Urinary bladder (tissue), 3 donors: ENCODE measurements at regions not wholly inside any gene's neighbourhood (a gene's known extent, or its start where the extent isn't known, plus 50 kb on each side); places are given as distances from the start of the nearest gene placed in this dataset.

ENCODE experiments used
- DNase-seq: peaks from one replicate; pipeline ENCODE4 v3.0.0-alpha.2; 2015; ENCODE audit errors: extremely low spot score
- H3K27ac ChIP-seq: one replicate; pipeline ENCODE4 v1.5.1; 2013; ENCODE audit warnings: low read depth, mild to moderate bottlenecking, moderate library complexity
- H3K36me3 ChIP-seq: one replicate; pipeline ENCODE4 v1.6.1; 2013; ENCODE audit warnings: mild to moderate bottlenecking, moderate library complexity; ENCODE audit not compliant: insufficient read depth
- H3K4me1 ChIP-seq: one replicate; pipeline ENCODE4 v1.6.1; 2013; ENCODE audit warnings: mild to moderate bottlenecking, moderate library complexity; ENCODE audit not compliant: insufficient read depth
- H3K4me3 ChIP-seq: one replicate; pipeline ENCODE4 v1.5.1; 2013; ENCODE audit warnings: low read depth, low read length
- WGBS: extraction: QIAGEN DNeasy Blood & Tissue Kit; methylation state at CpG from one replicate; pipeline ENCODE4 v1.1.7; 2013; 5-methylcytosine and 5-hydroxymethylcytosine counted together
- donor health status: healthy with polysubstance abuse.
- donor health status: healthy.

- Histone ChIP-seq H3K27ac (no peak overlapping the region), H3K36me3 (no peaks in the 10 kb centered on the region), H3K4me3 (no peak overlapping the region), H3K4me1 (no peaks in the 10 kb centered on the region)
- no peak for DNase-seq
- WGBS, result 78% methylated on average over 2 of the region's 2 CpGs
These were observed 224.4 kb downstream of the SPTSSA start for GRCh38 chr14:34237677-34238076.

- no peak overlapping the region for H3K4me3 ChIP-seq
- 42% methylated on average over 1 of the region's 1 CpG for WGBS
- no peak for DNase-seq
- H3K36me3 ChIP-seq, result no peaks in the 10 kb centered on the region
- no peaks in the 10 kb centered on the region for H3K4me1 ChIP-seq
- no peak overlapping the region for H3K27ac ChIP-seq
These were observed 225.0 kb downstream of the SPTSSA start for GRCh38 chr14:34237081-34237480.

- Histone ChIP-seq H3K27ac (no peak overlapping the region), H3K36me3 (no peaks in the 10 kb centered on the region), H3K4me1 (no peaks in the 10 kb centered on the region), H3K4me3 (no peak overlapping the region)
- 26% methylated on average over 5 of the region's 5 CpGs for WGBS
- DNase-seq, result no peak
These were observed 226.3 kb downstream of the SPTSSA start for GRCh38 chr14:34235643-34236300.

- no peak overlapping the region for H3K27ac ChIP-seq
- H3K4me3 ChIP-seq, result no peak overlapping the region
- H3K4me1 ChIP-seq, result no peaks in the 10 kb centered on the region
- DNase-seq, result no peak
- 63% methylated on average over 2 of the region's 2 CpGs for WGBS
- no peaks in the 10 kb centered on the region for H3K36me3 ChIP-seq
These were observed 227.8 kb downstream of the SPTSSA start for GRCh38 chr14:34234258-34234657.

- Histone ChIP-seq H3K4me1 (no peaks in the 10 kb centered on the region), H3K4me3 (no peak overlapping the region), H3K36me3 (no peaks in the 10 kb centered on the region), H3K27ac (no peak overlapping the region)
- no peak for DNase-seq
- 100% methylated on average over 1 of the region's 1 CpG for WGBS
These were observed 228.4 kb downstream of the SPTSSA start for GRCh38 chr14:34233619-34234018.

GRCh38 chr14:34232790-34233189 lies 229.2 kb downstream of the SPTSSA start:
- Histone ChIP-seq H3K27ac (no peak overlapping the region), H3K4me1 (no peaks in the 10 kb centered on the region), H3K36me3 (no peaks in the 10 kb centered on the region), H3K4me3 (no peak overlapping the region)
- WGBS, result 73% methylated on average over 2 of the region's 2 CpGs
- no peak for DNase-seq

GRCh38 chr14:34231626-34232025 lies 230.4 kb downstream of the SPTSSA start:
- H3K27ac ChIP-seq, result no peak overlapping the region

GRCh38 chr14:34229140-34229539 lies 232.9 kb downstream of the SPTSSA start:
- Histone ChIP-seq H3K4me3 (no peak overlapping the region), H3K4me1 (no peaks in the 10 kb centered on the region), H3K36me3 (no peaks in the 10 kb centered on the region), H3K27ac (no peak overlapping the region)
- WGBS, result 94% methylated on average over 7 of the region's 7 CpGs
- DNase-seq, result no peak

More at GRCh38 chr14:34231626-34232025, 230.4 kb downstream of the SPTSSA start:
- no peaks in the 10 kb centered on the region for H3K4me1 ChIP-seq
- WGBS, result 68% methylated on average over 5 of the region's 5 CpGs
- no peak overlapping the region for H3K4me3 ChIP-seq
- DNase-seq, result no peak
- H3K36me3 ChIP-seq, result no peaks in the 10 kb centered on the region

- no peak overlapping the region for H3K27ac ChIP-seq
- no peak for DNase-seq
- H3K4me1 ChIP-seq, result no peaks in the 10 kb centered on the region
- 77% methylated on average over 5 of the region's 5 CpGs for WGBS
- no peaks in the 10 kb centered on the region for H3K36me3 ChIP-seq
- H3K4me3 ChIP-seq, result no peak overlapping the region
These were observed 233.4 kb downstream of the SPTSSA start for GRCh38 chr14:34228650-34228976.

GRCh38 chr14:34227834-34228649 lies 234.0 kb downstream of the SPTSSA start:
- Histone ChIP-seq H3K4me1 (no peaks in the 10 kb centered on the region), H3K4me3 (no peak overlapping the region), H3K36me3 (no peaks in the 10 kb centered on the region), H3K27ac (no peak overlapping the region)
- DNase-seq, result no peak
- WGBS, result 38% methylated on average over 22 of the region's 22 CpGs

- no peaks in the 10 kb centered on the region for H3K36me3 ChIP-seq
- no peak overlapping the region for H3K27ac ChIP-seq
- H3K4me3 ChIP-seq, result no peak overlapping the region
- no peak for DNase-seq
- no peaks in the 10 kb centered on the region for H3K4me1 ChIP-seq
These were observed 237.8 kb downstream of the SPTSSA start for GRCh38 chr14:34224221-34224620.

GRCh38 chr14:34223373-34224148 lies 238.5 kb downstream of the SPTSSA start:
- Histone ChIP-seq H3K36me3 (no peaks in the 10 kb centered on the region), H3K4me3 (no peak overlapping the region), H3K27ac (no peak overlapping the region), H3K4me1 (no peaks in the 10 kb centered on the region)
- DNase-seq, result no peak
- 72% methylated on average over 3 of the region's 3 CpGs for WGBS

- DNase-seq, result no peak
- no peaks in the 10 kb centered on the region for H3K4me1 ChIP-seq
- 53% methylated on average over 6 of the region's 6 CpGs for WGBS
- H3K4me3 ChIP-seq, result no peak overlapping the region
- H3K27ac ChIP-seq, result no peak overlapping the region
- no peaks in the 10 kb centered on the region for H3K36me3 ChIP-seq
These were observed 239.2 kb downstream of the SPTSSA start for GRCh38 chr14:34222867-34223266.

GRCh38 chr14:34222122-34222521 lies 239.9 kb downstream of the SPTSSA start:
- Histone ChIP-seq H3K36me3 (no peaks in the 10 kb centered on the region), H3K4me1 (no peaks in the 10 kb centered on the region), H3K4me3 (no peak overlapping the region), H3K27ac (no peak overlapping the region)
- no peak for DNase-seq
- WGBS, result 49% methylated on average over 3 of the region's 3 CpGs
